Smooth muscle cell (in vitro differentiated cells): ENCODE measurements at regions not wholly inside any gene's neighbourhood (a gene's known extent, or its start where the extent isn't known, plus 50 kb on each side); places are given as distances from the start of the nearest gene placed in this dataset.
"Not testable (repeated sequence)": the region's sequence is repeated elsewhere in the genome, so short reads cannot be mapped to it uniquely, and the experiment has no call there.

Experiments used
- DNase-seq: peaks from one replicate; lab custom pipeline; 2025; ENCODE audit not compliant: unreplicated experiment; lab: John Stamatoyannopoulos, UW
- H2AFZ ChIP-seq: fragments of 200-600 bp; sonication (generic); 2 replicates; pipeline ENCODE4 v1.6.0; 2016; ENCODE audit warnings: antibody characterized with exemption, low read depth, mild to moderate bottlenecking
- H3F3A ChIP-seq: fragments of 200-600 bp; sonication (generic); 2 replicates; pipeline ENCODE4 v1.6.0; 2017; ENCODE audit warnings: antibody characterized with exemption, low read depth
- H3K27ac ChIP-seq: fragments of 200-600 bp; sonication (generic); 2 replicates; pipeline ENCODE4 v1.5.1; 2016; ENCODE audit warnings: low read depth, mild to moderate bottlenecking
- H3K27me3 ChIP-seq: fragments of 200-600 bp; sonication (generic); 2 replicates; pipeline ENCODE4 v1.6.1; 2016; ENCODE audit warnings: low read depth, mild to moderate bottlenecking
- H3K36me3 ChIP-seq: fragments of 200-600 bp; sonication (generic); 2 replicates; pipeline ENCODE4 v1.5.1; 2016; ENCODE audit warnings: low read depth
- H3K4me1 ChIP-seq: fragments of 200-600 bp; sonication (generic); 2 replicates; pipeline ENCODE4 v1.5.1; 2016; ENCODE audit warnings: low read depth
- H3K4me2 ChIP-seq: fragments of 200-600 bp; sonication (generic); 2 replicates; pipeline ENCODE4 v1.6.0; 2016; ENCODE audit warnings: mild to moderate bottlenecking
- H3K4me3 ChIP-seq: fragments of 200-600 bp; sonication (generic); 2 replicates; pipeline ENCODE4 v1.5.1; 2016; ENCODE audit warnings: mild to moderate bottlenecking
- H3K79me2 ChIP-seq: fragments of 200-600 bp; sonication (generic); 2 replicates; pipeline ENCODE4 v1.6.0; 2016; ENCODE audit warnings: low read depth, mild to moderate bottlenecking
- H3K9ac ChIP-seq: fragments of 200-600 bp; sonication (generic); 2 replicates; pipeline ENCODE4 v1.6.0; 2016; ENCODE audit warnings: low read depth
- H3K9me3 ChIP-seq: fragments of 200-600 bp; sonication (generic); replicated peaks from 2 replicates; pipeline ENCODE4 v1.5.1; 2016; ENCODE audit warnings: low read depth
- H4K20me1 ChIP-seq: fragments of 200-600 bp; sonication (generic); 2 replicates; pipeline ENCODE4 v1.6.0; 2016; ENCODE audit warnings: low read depth
- CTCF ChIP-seq: fragments of 200-600 bp; sonication (generic); IDR thresholded peaks from 2 replicates; pipeline ENCODE4 v1.5.1; 2017; ENCODE audit warnings: borderline replicate concordance, mild to moderate bottlenecking, antibody characterized with exemption; ENCODE audit not compliant: insufficient read depth, poor library complexity, severe bottlenecking
- WGBS: methylation state at CpG from one replicate; pipeline ENCODE4 v1.1.7; 2016; ENCODE audit warnings: low lambda C conversion rate; 5-methylcytosine and 5-hydroxymethylcytosine counted together

GRCh38 chr5:57878301-57878722, 395.7 kb upstream of the ACTBL2 start:
- Histone ChIP-seq H3K4me2 (no peak overlapping the region), H3K79me2 (no peaks in the 10 kb centered on the region), H3K4me1 (no peaks in the 10 kb centered on the region), H3K27ac (no peak overlapping the region), H3F3A (no peaks in the 10 kb centered on the region), H3K9me3 (no peaks in the 10 kb centered on the region), H4K20me1 (no peaks in the 10 kb centered on the region), H2AFZ (no peak overlapping the region), H3K9ac (no peak overlapping the region), H3K4me3 (no peak overlapping the region), H3K36me3 (no peaks in the 10 kb centered on the region), H3K27me3 (no peaks in the 10 kb centered on the region)
- 71% methylated on average over 4 of the region's 4 CpGs for WGBS
- TF ChIP-seq CTCF = no peak
- no peak for DNase-seq

DNA sequence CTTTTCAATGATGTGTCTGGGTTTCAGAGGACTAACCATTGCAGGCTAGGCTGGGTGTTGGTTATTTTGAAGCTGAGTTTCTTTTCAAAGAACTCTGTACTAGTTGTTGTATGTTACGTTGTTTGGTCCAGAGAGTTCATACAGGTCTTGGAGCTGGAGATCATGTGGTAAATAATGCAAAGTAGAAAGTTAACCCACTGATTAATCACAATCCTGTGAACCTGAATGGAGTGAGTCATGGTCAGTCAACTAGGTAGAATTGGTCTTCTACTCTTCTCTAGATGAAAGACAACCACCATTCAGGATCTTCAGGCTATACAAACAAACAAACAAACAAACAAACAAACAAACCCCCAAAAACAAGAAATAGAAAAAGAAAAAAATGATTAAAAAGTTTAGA, 388.9 kb upstream of the ACTBL2 start:
- H3K79me2 ChIP-seq = no peaks in the 10 kb centered on the region
- no peak overlapping the region for H2AFZ ChIP-seq
- H3K27ac ChIP-seq = no peak overlapping the region
- H3K4me3 ChIP-seq = no peak overlapping the region
- no peaks in the 10 kb centered on the region for H3K36me3 ChIP-seq
- H3K4me2 ChIP-seq = no peak overlapping the region
- no peaks in the 10 kb centered on the region for H3K4me1 ChIP-seq
- TF ChIP-seq CTCF = no peak
- no peaks in the 10 kb centered on the region for H3K27me3 ChIP-seq
- no peaks in the 10 kb centered on the region for H3F3A ChIP-seq
- no peak overlapping the region for H3K9ac ChIP-seq
- H4K20me1 ChIP-seq = no peaks in the 10 kb centered on the region
- no peak for DNase-seq
- no peaks in the 10 kb centered on the region for H3K9me3 ChIP-seq
- 100% methylated on average over 1 of the region's 1 CpG for WGBS

DNA sequence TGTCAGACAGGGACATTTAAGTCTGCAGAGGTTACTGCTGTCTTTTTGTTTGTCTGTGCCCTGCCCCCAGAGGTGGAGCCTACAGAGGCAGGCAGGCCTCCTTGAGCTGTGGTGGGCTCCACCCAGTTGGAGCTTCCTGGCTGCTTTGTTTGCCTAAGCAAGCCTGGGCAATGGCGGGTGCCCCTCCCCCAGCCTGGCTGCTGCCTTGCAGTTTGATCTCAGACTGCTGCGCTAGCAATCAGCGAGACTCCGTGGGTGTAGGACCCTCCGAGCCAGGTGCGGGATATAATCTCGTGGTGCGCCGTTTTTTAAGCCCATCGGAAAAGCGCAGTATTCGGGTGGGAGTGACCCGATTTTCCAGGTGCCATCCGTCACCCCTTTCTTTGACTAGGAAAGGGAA, 387.7 kb upstream of the ACTBL2 start:
- 96% methylated on average over 12 of the region's 14 CpGs for WGBS
- H2AFZ ChIP-seq, H4K20me1 ChIP-seq, H3K27ac ChIP-seq, H3K27me3 ChIP-seq, H3K4me3 ChIP-seq, H3F3A ChIP-seq, H3K4me2 ChIP-seq, H3K9me3 ChIP-seq, H3K4me1 ChIP-seq, H3K79me2 ChIP-seq, H3K9ac ChIP-seq, H3K36me3 ChIP-seq, DNase-seq: not testable (repeated sequence)

GRCh38 chr5:57863661-57864060, 381.1 kb upstream of the ACTBL2 start:
- no peak for TF ChIP-seq CTCF
- no peak overlapping the region for H3K4me3 ChIP-seq
- no peak for DNase-seq
- no peaks in the 10 kb centered on the region for H3K36me3 ChIP-seq
- no peaks in the 10 kb centered on the region for H3K79me2 ChIP-seq
- no peaks in the 10 kb centered on the region for H3K9me3 ChIP-seq
- H3K9ac ChIP-seq = peak overlapping the region; percentile 48
- H3K4me2 ChIP-seq = peak overlapping the region; percentile 58
- 12% methylated on average over 2 of the region's 2 CpGs for WGBS
- no peak overlapping the region for H2AFZ ChIP-seq
- no peaks in the 10 kb centered on the region for H3K27me3 ChIP-seq
- no peaks in the 10 kb centered on the region for H4K20me1 ChIP-seq
- H3F3A ChIP-seq = peaks cover 17% of the 10 kb centered on the region
- peak overlapping the region; percentile 89 for H3K27ac ChIP-seq
- peaks cover 4% of the 10 kb centered on the region for H3K4me1 ChIP-seq
